ENCODE measurements at regions not wholly inside any gene's neighbourhood (a gene's known extent, or its start where the extent isn't known, plus 50 kb on each side); places are given as distances from the start of the nearest gene placed in this dataset.

DNA sequence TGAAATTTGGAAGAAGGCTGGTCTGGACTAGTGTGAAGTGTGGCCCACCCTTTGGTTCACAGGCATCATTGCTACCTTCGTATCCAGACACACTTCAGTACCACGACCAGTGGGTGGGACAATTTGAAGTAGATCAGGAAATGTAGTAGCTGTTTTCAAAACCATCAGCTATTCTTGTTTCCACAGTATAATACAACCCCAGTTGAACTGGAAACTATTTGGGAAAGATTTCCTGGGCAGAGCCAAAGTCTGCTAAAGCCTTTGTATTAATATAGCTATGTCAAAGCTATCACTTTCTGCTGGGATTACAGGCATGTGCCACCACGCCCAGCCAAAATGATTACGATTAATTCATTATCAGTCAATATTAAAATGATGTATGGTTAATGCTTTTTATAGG is 298.8 kb upstream of the RASGRP1 start:
- Histone ChIP-seq H3K4me2 (ENCODE audit: insufficient read depth, low read length) (no peak overlapping the region), H3K27ac (ENCODE audit: insufficient read depth, low read depth, low read length) (no peak overlapping the region), H3K27me3 (ENCODE audit: control insufficient read depth in 2 of 2, insufficient read depth in 2 of 2, low read length in 2 of 2) (no peaks in the 10 kb centered on the region), H3K4me1 (ENCODE audit: control insufficient read depth, extremely low read depth, insufficient read depth, low read length) (peaks cover 8% of the 10 kb centered on the region), H3K4me3 (replicated peaks in 1 of 3; ENCODE audit: insufficient read depth in 1 of 3, low read depth in 1 of 3, low read length in 3 of 3) (no peak overlapping the region), H2AFZ (ENCODE audit: low read depth, low read length) (no peak overlapping the region), H3K36me3 (ENCODE audit: control insufficient read depth in 2 of 2, extremely low read depth in 1 of 2, insufficient read depth in 2 of 2, low read length in 2 of 2) (no peaks in the 10 kb centered on the region), H3K9me3 (replicated peaks; ENCODE audit: control insufficient read depth, insufficient read depth, low read length) (no peaks in the 10 kb centered on the region), H3K9ac (replicated peaks; ENCODE audit: extremely low read depth, insufficient read depth, low read length) (no peak overlapping the region), H3K79me2 (ENCODE audit: control insufficient read depth, insufficient read depth, low read length) (no peaks in the 10 kb centered on the region), H4K20me1 (replicated peaks; ENCODE audit: control insufficient read depth, extremely low read depth, insufficient read depth, low read length) (no peaks in the 10 kb centered on the region), H3K9me1 (replicated peaks; ENCODE audit: control insufficient read depth, extremely low read depth, insufficient read depth, low read length) (no peaks in the 10 kb centered on the region)
- FAIRE-seq (no peak), DNase-seq (ENCODE audit: low read depth, low spot score) (no peak)
- CTCF ChIA-PET: interaction anchor here (1.1 to 2.0 kb wide), 7 partner anchors 9 to 128 kb away, joined by 3 to 8 read pairs (median 4); no protein-coding TSS in a partner anchor
- no TSS peak for BruUV-seq (replicated peaks)
- dilution Hi-C loops (cut with MboI; ENCODE audit: extremely low pct_ligation_motif_present, low sequenced_read_pairs) (no loop called here), intact Hi-C loops (cut with micrococcal nuclease) (no loop called here)
- TF ChIP-seq MYC (IDR thresholded peaks at IDR 0.05; ENCODE audit: low read depth, low read length): no peak
- TF ChIP-seq, protein P1, sequence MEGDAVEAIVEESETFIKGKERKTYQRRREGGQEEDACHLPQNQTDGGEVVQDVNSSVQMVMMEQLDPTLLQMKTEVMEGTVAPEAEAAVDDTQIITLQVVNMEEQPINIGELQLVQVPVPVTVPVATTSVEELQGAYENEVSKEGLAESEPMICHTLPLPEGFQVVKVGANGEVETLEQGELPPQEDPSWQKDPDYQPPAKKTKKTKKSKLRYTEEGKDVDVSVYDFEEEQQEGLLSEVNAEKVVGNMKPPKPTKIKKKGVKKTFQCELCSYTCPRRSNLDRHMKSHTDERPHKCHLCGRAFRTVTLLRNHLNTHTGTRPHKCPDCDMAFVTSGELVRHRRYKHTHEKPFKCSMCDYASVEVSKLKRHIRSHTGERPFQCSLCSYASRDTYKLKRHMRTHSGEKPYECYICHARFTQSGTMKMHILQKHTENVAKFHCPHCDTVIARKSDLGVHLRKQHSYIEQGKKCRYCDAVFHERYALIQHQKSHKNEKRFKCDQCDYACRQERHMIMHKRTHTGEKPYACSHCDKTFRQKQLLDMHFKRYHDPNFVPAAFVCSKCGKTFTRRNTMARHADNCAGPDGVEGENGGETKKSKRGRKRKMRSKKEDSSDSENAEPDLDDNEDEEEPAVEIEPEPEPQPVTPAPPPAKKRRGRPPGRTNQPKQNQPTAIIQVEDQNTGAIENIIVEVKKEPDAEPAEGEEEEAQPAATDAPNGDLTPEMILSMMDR (IDR thresholded peaks at IDR 0.05; ENCODE audit: extremely low read depth in 1 of 2, insufficient read depth in 1 of 2, low read depth in 1 of 2, low read length in 2 of 2): no peak
- TF ChIP-seq, protein P2, sequence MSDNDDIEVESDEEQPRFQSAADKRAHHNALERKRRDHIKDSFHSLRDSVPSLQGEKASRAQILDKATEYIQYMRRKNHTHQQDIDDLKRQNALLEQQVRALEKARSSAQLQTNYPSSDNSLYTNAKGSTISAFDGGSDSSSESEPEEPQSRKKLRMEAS (IDR thresholded peaks at IDR 0.05; ENCODE audit: insufficient read depth, insufficient read length): no peak
- TF ChIP-seq JUN (IDR thresholded peaks at IDR 0.05; ENCODE audit: borderline replicate concordance, insufficient read depth, insufficient read length, low read depth): no peak
- TF ChIP-seq EZH2 (IDR thresholded peaks at IDR 0.05; ENCODE audit: borderline replicate concordance, low read depth, low read length, severe bottlenecking): no peak
- no peak for TF ChIP-seq FOS (IDR thresholded peaks at IDR 0.05; ENCODE audit: borderline replicate concordance, insufficient read depth, low read length)
- TF ChIP-seq POLR2A (IDR thresholded peaks at IDR 0.05; ENCODE audit: low read depth, low read length): no peak
- no peak for TF ChIP-seq GATA2 (IDR thresholded peaks at IDR 0.05; ENCODE audit: insufficient read depth, insufficient read length, low read depth, low read length)
- no peak for TF ChIP-seq POLR2AphosphoS5 (IDR thresholded peaks at IDR 0.05; ENCODE audit: insufficient read depth, low read depth, low read length)
- POLR2A ChIA-PET: no interaction called here

Measured in endothelial cell of umbilical vein (primary cell).